GM18861 (cell line): ENCODE measurements at regions not wholly inside any gene's neighbourhood (a gene's known extent, or its start where the extent isn't known, plus 50 kb on each side); places are given as distances from the start of the nearest gene placed in this dataset.

ENCODE experiments used
- ATAC-seq: cut with Tn5 transposase; IDR thresholded peaks from one replicate; pipeline ENCODE4 v1.9.1; 2021; ENCODE audit not compliant: unreplicated experiment

DNA sequence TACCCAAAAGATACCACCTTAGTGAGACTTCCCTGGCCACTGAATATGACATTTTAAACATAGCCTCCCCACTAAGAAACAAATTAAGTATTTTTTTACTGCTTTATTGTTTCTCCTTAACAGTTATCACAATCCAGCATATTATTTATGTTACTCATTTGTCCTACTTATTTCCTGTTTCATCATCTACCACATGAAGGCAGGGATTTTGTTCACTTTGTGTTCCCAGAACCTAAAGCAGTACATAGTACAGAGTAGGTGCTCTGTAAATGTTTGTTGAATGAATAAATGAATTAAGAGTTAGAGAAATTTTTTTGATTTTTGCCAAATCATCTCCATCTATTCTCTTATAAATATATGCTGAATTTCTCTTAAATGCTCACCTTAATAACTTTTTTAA, 318.4 kb upstream of the GIMD1 start:
- ATAC-seq = no peak

DNA sequence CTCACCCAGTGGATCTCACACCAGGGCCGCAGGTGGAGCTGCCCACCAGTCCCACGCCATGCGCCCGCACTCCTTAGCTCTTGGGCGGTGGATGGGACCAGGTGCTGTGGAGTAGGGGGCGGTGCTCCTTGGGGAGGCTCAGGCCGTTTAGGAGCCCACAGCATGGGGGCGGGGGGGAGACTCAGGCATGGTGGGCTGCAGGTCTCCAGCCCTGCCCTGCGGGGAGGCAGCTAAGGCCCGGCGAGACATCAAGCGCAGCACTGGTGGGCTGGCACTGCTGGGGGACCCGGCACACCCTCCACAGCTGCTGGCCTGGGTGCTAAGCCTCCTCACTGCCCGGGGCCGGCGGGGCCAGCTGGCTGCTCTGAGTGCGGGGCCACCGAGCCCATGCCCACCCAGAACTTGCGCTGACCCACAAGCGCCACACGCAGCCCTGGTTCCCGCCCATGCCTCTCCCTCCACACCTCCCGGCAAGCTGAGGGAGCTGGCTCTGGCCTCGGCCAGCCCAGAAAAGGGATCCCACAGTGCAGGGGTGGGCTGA, 312.9 kb upstream of the GIMD1 start:
- no peak for ATAC-seq

DNA sequence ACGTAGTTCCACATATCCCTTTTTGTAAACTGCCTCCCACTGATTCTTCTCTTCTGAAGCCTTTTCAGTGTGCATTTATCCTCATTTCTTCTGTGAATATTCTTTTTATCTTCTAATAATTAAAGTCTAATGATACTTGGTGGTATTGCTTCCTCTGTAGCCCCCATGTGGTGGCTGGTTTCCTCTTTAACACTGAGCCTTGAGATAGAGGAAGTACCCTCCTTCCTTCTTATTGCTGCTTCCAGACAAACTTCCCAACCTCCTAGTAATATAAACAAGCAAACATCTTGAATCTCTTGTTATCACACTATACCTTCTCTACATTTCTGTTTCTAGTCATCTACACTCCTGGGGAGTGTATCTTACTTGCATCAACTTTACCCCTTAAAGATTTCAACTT, 310.5 kb upstream of the GIMD1 start:
- ATAC-seq = no peak

DNA sequence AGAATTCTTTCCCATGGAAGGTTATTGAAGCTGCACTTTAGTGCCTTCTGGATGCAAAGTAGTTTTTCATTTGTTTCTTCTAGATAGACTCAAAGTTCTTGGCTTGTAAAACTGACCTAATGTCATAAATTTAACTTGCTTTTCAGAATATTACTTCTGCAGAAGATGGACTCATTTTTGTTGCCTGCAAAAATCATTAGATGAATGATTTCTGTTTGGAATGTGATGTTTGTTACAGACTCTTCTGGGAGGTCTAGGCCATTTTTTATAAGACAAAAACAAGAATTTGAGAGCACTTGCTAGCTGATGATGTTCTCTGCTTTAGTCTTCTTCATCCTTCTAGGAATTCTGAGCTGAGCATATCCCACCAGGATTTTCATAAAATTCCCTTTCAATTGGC, 308.6 kb upstream of the GIMD1 start:
- ATAC-seq = no peak

DNA sequence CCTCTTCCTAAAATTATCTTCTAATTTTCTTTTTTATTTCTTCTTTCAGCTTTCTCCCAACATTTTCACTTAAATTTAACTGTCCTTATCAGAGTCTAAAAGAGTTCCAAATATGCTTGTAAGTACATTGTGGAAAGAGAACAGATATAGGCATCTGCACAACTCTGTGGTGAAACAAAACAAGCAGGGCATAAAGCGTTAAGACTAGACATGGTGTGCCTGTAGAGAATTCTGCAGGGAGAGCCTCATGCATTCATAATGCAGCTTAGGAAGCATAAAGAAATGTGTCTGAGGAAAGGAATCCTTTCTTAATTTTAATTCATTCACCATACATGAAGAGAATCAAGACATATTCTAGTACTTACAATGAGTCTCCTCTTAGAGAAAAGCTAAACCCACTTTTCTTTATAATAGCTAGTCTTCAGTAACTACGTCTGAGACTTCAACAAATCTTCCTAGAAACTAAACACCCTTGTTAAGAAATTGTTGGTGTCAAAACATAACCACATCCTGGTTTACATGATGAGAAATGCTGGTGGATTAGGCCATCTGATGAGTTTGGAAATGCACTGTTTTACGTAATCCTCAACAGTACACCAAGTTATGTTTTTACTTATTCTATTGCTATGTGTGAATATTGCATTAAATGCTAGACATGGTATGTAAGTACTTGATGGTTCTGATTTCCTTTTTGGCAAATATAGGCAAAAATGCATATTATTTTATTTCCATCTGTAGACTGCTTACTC, 307.8 kb upstream of the GIMD1 start:
- no peak for ATAC-seq

DNA sequence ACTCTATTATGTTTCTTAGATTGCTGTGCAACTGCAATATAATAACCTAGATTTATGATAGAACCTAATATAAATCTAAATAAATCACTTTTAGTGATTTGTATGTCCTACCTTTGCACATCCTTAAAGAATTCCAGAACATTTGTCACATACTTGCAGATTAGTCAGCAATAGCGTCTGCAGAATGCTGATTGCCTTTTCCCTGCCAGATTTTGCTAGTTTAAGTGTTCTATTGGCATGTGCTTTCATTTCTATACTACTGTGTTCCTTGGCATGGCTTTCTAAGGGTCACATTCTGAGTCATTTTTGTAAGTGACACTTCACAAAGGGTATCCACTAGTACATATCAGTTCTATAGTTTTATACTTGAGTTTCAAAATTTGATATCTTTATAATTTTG, 303.1 kb upstream of the GIMD1 start:
- ATAC-seq = no peak

DNA sequence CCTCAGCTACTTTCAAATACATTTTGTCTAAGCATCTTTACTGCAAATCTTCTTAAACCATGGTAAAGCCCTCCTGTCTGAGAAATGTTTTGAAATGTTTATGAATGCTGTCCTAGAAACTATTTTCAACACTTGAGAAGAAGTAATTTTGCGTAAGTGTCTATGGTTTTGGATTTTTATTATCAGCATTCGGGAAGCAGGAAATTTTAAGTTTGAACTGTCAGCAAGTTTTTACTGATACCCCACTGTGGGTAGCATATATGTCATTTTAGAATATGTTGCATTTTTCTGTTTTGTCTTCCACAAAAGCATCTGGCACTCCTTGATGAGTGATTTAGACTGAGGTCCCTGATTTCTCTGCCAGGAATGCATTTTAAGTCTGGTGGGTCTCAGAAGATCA, 302.4 kb upstream of the GIMD1 start:
- no peak for ATAC-seq

DNA sequence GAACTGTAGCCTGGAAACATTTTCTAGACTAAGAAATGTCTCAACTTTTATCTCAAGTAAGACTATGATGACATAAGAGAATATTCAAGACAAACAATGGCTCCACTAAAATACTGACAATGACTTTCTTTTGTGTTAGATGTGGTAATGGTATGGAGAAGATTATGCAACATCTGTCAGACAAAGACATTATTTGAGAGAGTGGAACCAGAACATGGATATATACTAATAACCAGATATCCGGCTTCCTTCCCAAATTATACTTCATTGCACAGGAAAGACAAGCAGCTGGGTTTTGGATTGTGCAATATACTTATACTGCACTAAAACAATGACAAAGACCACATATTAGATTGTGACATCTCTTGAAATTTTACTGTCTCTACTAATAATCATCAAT, 290.8 kb upstream of the GIMD1 start:
- no peak for ATAC-seq

DNA sequence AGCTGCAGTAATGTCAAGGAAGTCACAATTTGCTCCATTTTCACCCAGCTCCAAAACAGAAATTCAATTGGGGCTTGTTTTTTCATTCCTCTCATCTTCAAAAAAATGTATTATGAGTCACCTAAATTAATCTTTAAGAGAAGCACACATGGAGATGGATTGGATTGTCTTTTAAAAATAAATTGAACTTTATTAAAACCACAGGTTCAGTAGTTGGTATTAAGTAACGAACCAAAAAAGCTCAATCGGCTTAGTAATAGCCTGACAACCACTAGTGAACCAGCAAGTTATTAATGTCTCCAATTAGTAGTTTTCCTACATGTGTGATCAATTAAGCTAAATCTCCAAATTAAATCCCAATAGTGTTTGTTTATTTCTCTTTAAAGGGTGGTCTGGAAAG, 283.5 kb upstream of the GIMD1 start:
- no peak for ATAC-seq

DNA sequence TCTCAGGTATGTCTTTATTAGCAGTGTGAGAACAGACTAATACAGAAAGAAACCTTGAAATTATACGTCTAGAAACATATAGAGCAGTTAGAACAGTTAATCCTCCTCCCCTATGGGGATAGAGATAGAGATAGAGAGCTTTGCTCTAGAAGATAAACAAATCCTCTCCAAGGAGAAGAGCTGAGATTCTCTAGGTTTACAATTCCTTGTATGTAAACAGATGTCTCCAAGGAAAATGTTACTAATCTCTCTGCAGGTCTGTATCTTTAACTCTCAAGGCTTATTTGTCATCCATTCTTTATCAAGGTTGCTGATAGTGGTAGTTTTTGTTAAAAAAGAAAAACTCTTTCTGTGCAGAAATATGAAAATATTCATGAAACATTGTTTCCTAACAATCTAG, 282.1 kb upstream of the GIMD1 start:
- no peak for ATAC-seq

DNA sequence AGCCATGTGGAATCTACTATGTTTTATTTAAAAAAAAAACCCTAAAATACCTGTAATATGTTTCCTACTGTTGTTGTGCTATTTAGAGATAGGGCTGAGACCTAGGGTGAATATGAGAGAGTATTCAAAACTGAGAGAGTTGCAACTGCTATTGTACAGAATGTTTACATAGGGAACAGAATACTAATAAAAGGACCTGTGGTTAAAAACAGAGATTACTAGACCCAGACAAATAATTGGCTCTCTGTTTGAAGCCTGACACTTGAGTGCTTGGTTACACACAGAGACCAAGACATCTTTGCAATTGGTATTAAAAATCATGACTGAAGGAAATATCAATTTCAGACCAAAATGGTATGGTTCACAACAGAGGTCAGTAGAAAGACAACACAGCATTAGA, 278.9 kb upstream of the GIMD1 start:
- no peak for ATAC-seq

DNA sequence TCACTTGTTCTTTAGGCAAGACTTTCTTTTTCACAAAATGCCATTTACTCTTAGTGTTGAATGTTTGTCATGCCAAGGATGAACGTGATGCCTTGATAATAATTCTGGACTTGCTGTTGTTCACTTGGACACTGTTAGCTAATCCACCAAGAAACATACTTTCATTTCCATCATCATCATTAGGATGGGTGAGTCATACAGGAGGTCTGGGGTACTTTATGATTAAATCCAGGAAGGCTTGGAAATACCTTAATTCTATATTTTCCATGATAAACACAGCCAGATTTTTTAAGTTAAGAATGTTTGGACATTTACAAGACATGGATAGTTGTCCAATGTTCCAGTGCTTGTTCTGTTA, 260.7 kb upstream of the GIMD1 start:
- no peak for ATAC-seq

DNA sequence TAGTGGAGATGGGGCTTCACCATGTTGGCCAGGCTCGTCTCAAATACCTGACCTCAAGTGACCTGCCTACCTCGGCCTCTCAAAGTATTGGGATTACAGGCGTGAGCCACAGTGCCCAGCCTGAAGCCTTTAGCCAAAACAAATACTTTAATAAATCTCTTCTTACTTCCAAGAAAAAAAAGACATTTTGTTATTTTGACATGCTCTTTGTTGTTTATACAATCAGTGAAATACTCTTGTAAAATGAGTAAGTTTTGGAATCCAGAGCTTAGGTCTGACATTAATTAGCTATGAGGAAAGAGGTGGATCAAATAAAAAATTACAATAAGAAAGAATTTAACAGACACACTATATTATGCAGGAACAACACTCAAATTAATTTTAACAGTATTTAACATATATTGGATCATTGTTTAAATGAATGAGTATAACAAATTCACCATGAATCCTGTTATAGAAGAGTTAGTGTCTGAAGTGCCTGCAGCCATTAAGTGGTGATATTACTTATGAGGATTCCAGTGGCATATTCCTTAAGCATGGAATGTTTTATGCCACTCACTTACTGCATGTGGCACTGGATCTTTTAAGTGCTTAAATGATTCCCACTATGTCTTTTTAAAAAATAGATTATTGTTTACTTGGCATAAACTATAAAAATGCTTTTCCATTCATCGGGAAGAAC, 260.1 kb upstream of the GIMD1 start:
- ATAC-seq = no peak

DNA sequence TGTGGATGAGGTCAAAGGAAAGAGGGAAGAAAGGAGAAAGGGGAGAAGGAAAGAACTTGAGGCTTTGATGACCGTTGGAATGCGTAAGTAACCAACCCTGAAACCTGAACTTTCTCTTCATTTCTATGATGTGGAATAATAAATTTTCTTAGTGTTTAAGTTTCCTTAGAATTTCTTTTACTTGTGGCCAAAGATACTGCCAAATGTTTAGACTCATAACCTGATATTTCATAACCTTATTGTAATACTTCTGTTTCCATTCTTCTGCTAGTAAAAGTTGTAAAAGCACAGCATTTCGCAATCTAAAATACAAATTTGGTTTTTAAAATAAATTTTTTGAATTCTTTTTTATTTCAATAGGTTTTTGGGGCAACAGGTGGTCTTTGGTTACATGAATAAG, 258.5 kb upstream of the GIMD1 start:
- ATAC-seq = no peak

DNA sequence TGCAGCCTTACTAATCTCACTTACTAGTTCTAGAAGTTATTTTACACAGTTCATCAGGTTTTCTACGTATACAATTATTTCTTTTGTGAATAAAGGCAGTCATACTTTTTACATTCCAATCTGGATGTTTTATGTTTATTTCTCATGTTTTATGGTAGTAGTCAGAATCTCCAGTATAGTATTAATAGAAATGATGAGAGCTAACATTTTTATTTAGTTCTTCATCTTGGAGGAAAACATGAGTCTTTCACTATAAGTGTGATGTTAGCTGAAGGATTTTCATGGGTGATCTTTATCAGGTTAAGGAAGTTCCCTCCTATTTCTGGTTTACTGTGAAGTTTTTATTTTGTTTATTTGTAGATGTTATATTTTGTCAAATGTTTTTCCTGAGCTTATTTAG, 256.1 kb upstream of the GIMD1 start:
- ATAC-seq = no peak

DNA sequence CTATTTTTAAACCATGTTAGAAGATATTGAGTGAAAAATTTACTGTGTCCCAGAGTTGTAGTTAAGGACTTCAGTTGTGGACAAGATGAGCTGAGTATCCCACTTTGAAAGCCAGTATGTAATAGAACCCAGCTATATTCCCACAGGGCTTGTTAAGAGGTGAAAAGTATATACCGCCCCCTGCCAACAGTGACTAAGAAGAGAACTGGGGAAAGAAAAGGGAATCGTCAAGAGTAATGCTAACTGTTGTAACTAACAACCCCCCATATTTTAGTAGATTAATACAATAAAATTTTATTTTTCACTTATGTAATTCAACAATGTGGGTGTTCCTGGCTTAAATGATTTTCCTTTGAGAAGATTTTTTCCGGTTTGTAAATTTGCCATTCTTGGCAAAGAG, 250.4 kb upstream of the GIMD1 start:
- no peak for ATAC-seq

DNA sequence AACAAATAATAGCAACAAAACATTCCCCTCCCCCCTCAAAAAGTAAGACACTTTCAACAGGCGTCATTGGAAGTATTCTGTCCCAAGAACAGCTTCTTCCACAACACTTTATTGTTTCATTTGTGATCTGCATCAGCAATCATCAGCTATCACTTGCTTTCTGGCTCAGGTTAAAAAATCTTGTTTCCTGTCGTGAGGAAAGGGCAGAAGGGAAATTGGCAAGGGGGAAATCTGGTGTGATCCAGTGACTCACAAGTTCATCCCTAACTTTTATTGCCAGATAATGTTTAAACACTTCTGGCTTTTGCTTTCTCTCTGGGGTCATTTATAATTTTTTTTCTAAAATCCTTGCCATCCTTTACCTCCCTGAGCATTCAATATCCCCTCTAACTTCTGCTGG, 247.4 kb upstream of the GIMD1 start:
- ATAC-seq = no peak

DNA sequence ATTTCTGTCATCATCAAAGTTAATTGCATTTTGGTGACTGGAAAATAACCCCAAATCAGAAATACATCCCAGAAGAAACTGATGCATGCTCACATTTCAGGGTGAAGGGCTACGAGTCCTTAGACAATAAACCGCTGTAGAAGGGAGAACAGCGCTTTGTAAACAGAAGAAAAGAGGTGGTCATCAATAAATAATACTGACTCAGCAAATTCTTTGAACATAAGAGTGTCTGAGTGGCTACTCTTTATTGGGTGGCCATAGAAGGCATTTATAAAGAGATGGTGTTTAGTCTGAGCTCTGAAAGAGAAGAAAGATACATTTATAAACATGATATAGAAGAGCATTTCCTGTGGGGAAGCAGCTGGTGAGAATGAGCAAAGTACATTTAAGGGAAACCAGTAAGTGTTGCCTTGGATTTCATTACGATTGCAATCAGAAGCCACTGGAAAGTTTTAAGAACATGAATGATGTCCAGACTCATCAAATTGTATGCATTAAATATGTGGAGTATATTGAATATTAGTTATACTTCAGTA, 246.9 kb upstream of the GIMD1 start:
- ATAC-seq = no peak

DNA sequence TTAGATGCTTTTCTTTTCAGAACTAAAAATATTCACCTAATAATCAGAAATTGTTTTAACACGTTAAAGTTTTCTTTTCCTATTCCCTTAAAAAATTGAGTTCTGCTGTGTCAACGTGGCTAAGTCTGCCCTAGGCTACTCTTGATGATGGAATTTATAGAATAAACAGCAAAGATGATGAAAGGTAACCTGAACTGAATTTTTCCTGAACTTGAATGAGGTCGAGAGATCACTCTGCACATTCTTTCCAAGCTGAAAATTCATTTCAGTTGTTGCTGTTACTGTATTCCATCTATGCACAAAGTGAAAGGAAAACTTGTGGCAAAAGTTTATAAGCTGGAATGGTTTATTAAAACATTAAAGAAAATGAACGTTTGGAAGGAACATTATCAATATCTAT, 245.9 kb upstream of the GIMD1 start:
- ATAC-seq = no peak

DNA sequence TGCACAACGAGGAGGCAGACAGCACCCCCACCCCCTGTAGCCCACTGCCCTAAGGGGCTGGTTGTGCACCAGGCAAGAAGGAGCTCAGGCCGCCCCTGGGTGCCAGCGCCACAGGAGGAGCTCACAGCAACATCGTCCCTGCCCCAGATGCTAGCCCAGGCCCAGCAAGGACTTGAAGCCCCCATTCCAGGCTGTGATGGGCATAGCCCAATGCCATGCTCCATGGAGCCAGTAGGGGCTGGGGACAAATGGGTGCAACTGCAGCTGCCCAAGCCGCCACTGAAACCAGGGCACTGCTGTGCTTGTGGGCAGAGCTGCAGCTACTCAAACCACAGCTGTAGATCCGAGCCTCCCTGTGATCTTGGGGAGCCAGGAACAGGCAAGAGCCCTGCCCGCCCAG, 241.3 kb upstream of the GIMD1 start:
- ATAC-seq = no peak

DNA sequence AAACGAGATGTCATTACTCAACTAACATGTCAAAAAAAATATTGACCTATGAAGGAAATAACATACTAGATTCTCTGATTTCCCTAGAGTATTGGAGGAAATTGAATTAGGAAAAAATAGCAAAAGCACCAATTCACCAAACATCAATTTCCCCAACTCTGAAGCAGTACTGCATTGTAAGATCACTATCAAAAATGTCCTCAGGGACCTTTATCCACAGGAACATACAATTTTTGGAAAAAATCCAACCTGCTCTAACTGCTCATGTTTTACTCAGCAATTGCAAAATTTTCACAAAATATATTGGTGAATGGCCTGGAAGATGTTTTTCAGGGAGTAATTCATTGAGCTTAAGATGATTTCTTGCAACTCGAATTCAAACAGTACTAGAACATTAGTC, 239.0 kb upstream of the GIMD1 start:
- no peak for ATAC-seq

DNA sequence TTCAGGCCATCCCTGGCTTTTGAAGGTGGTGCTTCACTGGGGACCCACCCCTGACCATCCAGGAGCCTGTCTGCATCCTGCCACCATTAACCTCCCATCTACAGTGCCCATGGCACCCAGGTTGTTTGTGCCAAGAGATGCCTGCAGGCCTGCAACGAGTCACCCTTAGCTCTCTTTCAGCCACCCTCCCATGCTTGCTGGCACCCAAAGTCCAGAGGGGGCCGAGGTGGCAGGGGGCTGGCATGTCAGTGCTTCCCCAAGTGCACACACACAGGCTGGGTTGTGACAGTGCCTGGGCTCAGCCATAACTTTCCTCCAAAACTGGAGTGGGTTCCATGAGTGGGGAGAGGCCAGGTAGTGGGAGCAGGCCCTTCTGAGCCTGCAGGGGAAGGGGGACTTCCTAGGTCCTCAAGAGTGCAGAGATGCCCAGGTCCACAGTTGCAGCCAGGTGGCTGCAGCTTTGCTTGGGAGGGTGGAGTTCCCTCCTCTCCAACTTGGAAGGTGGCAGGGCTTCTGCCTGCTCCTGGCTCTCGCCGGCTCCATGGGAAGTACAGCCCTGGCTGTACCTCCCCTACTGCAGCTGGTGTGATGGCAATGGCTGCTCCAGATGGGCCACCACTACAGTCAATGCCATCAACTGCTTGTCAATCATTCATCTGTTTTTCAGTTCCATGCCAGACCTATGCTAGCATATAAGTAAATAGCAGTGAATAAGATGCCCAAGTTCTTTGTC, 235.9 kb upstream of the GIMD1 start:
- ATAC-seq = no peak
